ENCODE measurements at regions not wholly inside any gene's neighbourhood (a gene's known extent, or its start where the extent isn't known, plus 50 kb on each side); places are given as distances from the start of the nearest gene placed in this dataset.
"Not testable (repeated sequence)": the region's sequence is repeated elsewhere in the genome, so short reads cannot be mapped to it uniquely, and the experiment has no call there.

DNA sequence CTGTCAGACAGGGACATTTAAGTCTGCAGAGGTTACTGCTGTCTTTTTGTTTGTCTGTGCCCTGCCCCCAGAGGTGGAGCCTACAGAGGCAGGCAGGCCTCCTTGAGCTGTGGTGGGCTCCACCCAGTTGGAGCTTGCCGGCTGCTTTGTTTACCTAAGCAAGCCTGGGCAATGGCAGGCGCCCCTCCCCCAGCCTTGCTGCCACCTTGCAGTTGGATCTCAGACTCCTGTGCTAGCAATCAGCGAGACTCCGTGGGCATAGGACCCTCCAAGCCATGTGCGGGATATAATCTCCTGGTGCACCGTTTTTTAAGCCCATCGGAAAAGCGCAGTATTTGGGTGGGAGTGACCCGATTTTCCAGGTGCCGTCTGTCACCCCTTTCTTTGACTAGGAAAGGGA lies 147.0 kb upstream of the ELL2 start:
- not testable (repeated sequence) for DNase-seq; H3K4me2 ChIP-seq (ENCODE audit: low read length, poor library complexity, severe bottlenecking); H4K8ac ChIP-seq (ENCODE audit: low read length); H2BK5ac ChIP-seq (ENCODE audit: low read depth, low read length, poor library complexity, severe bottlenecking); H3K27me3 ChIP-seq (ENCODE audit: control insufficient read depth in 1 of 2, insufficient read depth in 1 of 2, low read length in 2 of 2); H2AK5ac ChIP-seq (ENCODE audit: low read length, severe bottlenecking); H3K23ac ChIP-seq (ENCODE audit: low read length in 2 of 2); H3K79me1 ChIP-seq (replicated peaks; ENCODE audit: low read length, poor library complexity, severe bottlenecking); H3K14ac ChIP-seq (ENCODE audit: low read length in 2 of 2); H3K4ac ChIP-seq (ENCODE audit: low read depth in 1 of 2, low read length in 2 of 2); H2BK15ac ChIP-seq (ENCODE audit: low read depth, poor library complexity, severe bottlenecking); H2AFZ ChIP-seq (ENCODE audit: low read depth, low read length); H3K4me1 ChIP-seq (ENCODE audit: control insufficient read depth, insufficient read depth, low read depth, low read length); H3K4me3 ChIP-seq (ENCODE audit: insufficient read depth in 1 of 2, low read depth in 1 of 2, low read length in 2 of 2); H2BK12ac ChIP-seq (ENCODE audit: low read length in 2 of 2); H3K27ac ChIP-seq (ENCODE audit: low read length, poor library complexity, severe bottlenecking); H3K36me3 ChIP-seq (ENCODE audit: control insufficient read depth in 1 of 2, insufficient read depth in 2 of 2, low read depth in 1 of 2, low read length in 2 of 2); H4K91ac ChIP-seq (ENCODE audit: low read length); H3K9me3 ChIP-seq (ENCODE audit: control insufficient read depth, low read length); H2BK120ac ChIP-seq (ENCODE audit: low read depth, low read length); H3K9ac ChIP-seq (ENCODE audit: low read length); H3K18ac ChIP-seq (ENCODE audit: low read depth in 1 of 2, low read length in 2 of 2)
- WGBS, result 89% methylated on average over 10 of the region's 10 CpGs

DNA sequence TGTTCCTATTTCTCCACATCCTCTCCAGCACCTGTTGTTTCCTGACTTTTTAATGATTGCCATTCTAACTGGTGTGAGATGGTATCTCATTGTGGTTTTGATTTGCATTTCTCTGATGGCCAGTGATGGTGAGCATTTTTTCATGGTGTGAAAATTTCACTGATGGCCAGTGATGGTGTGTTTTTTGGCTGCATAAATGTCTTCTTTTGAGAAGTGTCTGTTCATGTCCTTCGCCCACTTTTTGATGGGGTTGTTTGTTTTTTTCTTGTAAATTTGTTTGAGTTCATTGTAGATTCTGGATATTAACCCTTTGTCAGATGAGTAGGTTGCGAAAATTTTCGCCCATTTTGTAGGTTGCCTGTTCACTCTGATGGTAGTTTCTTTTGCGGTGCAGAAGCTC lies 142.2 kb upstream of the ELL2 start:
- H3K4me3 ChIP-seq (ENCODE audit: insufficient read depth in 1 of 2, low read depth in 1 of 2, low read length in 2 of 2); H3K4me2 ChIP-seq (ENCODE audit: low read length, poor library complexity, severe bottlenecking); H3K27ac ChIP-seq (ENCODE audit: low read length, poor library complexity, severe bottlenecking); H2BK5ac ChIP-seq (ENCODE audit: low read depth, low read length, poor library complexity, severe bottlenecking); H4K8ac ChIP-seq (ENCODE audit: low read length); DNase-seq; H3K4ac ChIP-seq (ENCODE audit: low read depth in 1 of 2, low read length in 2 of 2); H2BK12ac ChIP-seq (ENCODE audit: low read length in 2 of 2); H4K91ac ChIP-seq (ENCODE audit: low read length); H3K36me3 ChIP-seq (ENCODE audit: control insufficient read depth in 1 of 2, insufficient read depth in 2 of 2, low read depth in 1 of 2, low read length in 2 of 2); H3K23ac ChIP-seq (ENCODE audit: low read length in 2 of 2); H3K9ac ChIP-seq (ENCODE audit: low read length); H3K14ac ChIP-seq (ENCODE audit: low read length in 2 of 2); H2AFZ ChIP-seq (ENCODE audit: low read depth, low read length); H2BK120ac ChIP-seq (ENCODE audit: low read depth, low read length); H3K79me1 ChIP-seq (replicated peaks; ENCODE audit: low read length, poor library complexity, severe bottlenecking); H3K4me1 ChIP-seq (ENCODE audit: control insufficient read depth, insufficient read depth, low read depth, low read length); H3K9me3 ChIP-seq (ENCODE audit: control insufficient read depth, low read length); H3K27me3 ChIP-seq (ENCODE audit: control insufficient read depth in 1 of 2, insufficient read depth in 1 of 2, low read length in 2 of 2); H3K18ac ChIP-seq (ENCODE audit: low read depth in 1 of 2, low read length in 2 of 2); H2AK5ac ChIP-seq (ENCODE audit: low read length, severe bottlenecking); H2BK15ac ChIP-seq (ENCODE audit: low read depth, poor library complexity, severe bottlenecking): not testable (repeated sequence)
- 100% methylated on average over 3 of the region's 4 CpGs for WGBS

DNA sequence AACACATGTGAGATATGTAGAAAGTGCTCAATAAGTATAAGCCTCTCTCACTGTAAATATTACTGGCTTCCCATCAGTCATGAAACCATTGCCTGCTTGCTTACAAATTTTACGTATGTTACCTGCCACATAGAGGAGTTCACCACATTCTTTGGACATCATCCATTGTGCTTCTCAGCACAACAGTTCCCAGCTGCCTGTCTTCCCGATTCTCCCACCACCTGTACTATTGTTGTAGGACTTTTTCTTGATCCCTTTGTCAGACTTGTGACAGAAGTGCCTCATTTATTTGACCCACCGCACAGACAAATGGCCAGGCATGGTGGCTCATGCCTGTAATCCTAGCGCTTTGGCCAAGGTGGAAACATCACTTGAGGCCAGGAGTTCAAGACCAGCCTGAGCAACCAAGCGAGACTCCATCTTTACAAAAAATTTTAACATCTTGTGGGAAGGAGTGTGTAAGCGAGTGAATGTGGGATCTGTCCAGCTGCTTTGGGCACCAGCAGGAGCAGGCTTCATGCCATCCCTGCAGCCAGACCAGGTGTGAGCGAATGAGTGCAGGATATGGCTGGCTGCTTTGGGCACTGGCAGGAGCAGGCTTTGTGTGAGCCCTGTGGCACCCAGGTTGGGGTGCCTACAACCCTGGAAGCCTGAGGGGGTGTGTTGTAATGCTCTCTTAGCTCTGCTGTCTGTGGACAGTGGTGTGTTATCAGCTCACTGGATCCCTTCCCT lies 139.9 kb upstream of the ELL2 start:
- Histone ChIP-seq H2BK5ac (ENCODE audit: low read depth, low read length, poor library complexity, severe bottlenecking) (no peak overlapping the region), H4K91ac (ENCODE audit: low read length) (no peak overlapping the region), H3K9ac (ENCODE audit: low read length) (no peak overlapping the region), H3K36me3 (ENCODE audit: control insufficient read depth in 1 of 2, insufficient read depth in 2 of 2, low read depth in 1 of 2, low read length in 2 of 2) (no peaks in the 10 kb centered on the region), H2AFZ (ENCODE audit: low read depth, low read length) (no peak overlapping the region), H3K27ac (ENCODE audit: low read length, poor library complexity, severe bottlenecking) (no peak overlapping the region), H3K23ac (ENCODE audit: low read length in 2 of 2) (no peak overlapping the region), H3K4ac (ENCODE audit: low read depth in 1 of 2, low read length in 2 of 2) (no peak overlapping the region), H3K27me3 (ENCODE audit: control insufficient read depth in 1 of 2, insufficient read depth in 1 of 2, low read length in 2 of 2) (no peaks in the 10 kb centered on the region), H2BK15ac (ENCODE audit: low read depth, poor library complexity, severe bottlenecking) (no peak overlapping the region), H3K4me2 (ENCODE audit: low read length, poor library complexity, severe bottlenecking) (no peak overlapping the region), H3K14ac (ENCODE audit: low read length in 2 of 2) (no peak overlapping the region), H3K9me3 (ENCODE audit: control insufficient read depth, low read length) (no peaks in the 10 kb centered on the region), H2BK12ac (ENCODE audit: low read length in 2 of 2) (no peak overlapping the region), H2BK120ac (ENCODE audit: low read depth, low read length) (no peak overlapping the region), H3K79me1 (replicated peaks; ENCODE audit: low read length, poor library complexity, severe bottlenecking) (no peaks in the 10 kb centered on the region), H3K18ac (ENCODE audit: low read depth in 1 of 2, low read length in 2 of 2) (no peak overlapping the region), H2AK5ac (ENCODE audit: low read length, severe bottlenecking) (no peak overlapping the region), H3K4me3 (ENCODE audit: insufficient read depth in 1 of 2, low read depth in 1 of 2, low read length in 2 of 2) (no peak overlapping the region), H3K4me1 (ENCODE audit: control insufficient read depth, insufficient read depth, low read depth, low read length) (no peaks in the 10 kb centered on the region), H4K8ac (ENCODE audit: low read length) (no peak overlapping the region)
- no peak for DNase-seq
- 83% methylated on average over 6 of the region's 7 CpGs for WGBS

DNA sequence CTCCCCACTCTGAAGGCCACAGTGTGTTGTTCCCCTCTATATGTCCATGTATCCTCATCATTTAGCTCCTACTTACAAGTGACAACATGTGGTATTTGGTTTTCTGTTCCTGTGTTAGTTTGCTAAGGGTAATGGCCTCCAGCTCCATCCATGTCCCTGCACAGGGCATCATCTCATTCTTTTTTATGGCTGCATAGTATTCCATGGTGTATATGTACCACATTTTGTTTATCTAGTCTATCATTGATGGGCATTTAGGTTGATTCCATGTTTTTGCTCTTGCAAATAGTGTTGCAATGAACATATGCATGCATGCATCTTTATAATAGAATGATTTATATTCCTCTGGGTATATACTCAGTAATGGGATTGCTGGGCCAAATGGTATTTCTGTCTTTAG lies 135.8 kb upstream of the ELL2 start:
- not testable (repeated sequence) for H4K91ac ChIP-seq (ENCODE audit: low read length); H3K9me3 ChIP-seq (ENCODE audit: control insufficient read depth, low read length); H3K9ac ChIP-seq (ENCODE audit: low read length); H2BK15ac ChIP-seq (ENCODE audit: low read depth, poor library complexity, severe bottlenecking); H3K4me3 ChIP-seq (ENCODE audit: insufficient read depth in 1 of 2, low read depth in 1 of 2, low read length in 2 of 2); H2BK120ac ChIP-seq (ENCODE audit: low read depth, low read length); H3K4ac ChIP-seq (ENCODE audit: low read depth in 1 of 2, low read length in 2 of 2); H4K8ac ChIP-seq (ENCODE audit: low read length); H3K4me1 ChIP-seq (ENCODE audit: control insufficient read depth, insufficient read depth, low read depth, low read length); H3K27me3 ChIP-seq (ENCODE audit: control insufficient read depth in 1 of 2, insufficient read depth in 1 of 2, low read length in 2 of 2); H3K23ac ChIP-seq (ENCODE audit: low read length in 2 of 2); H3K18ac ChIP-seq (ENCODE audit: low read depth in 1 of 2, low read length in 2 of 2); H2BK12ac ChIP-seq (ENCODE audit: low read length in 2 of 2); H3K27ac ChIP-seq (ENCODE audit: low read length, poor library complexity, severe bottlenecking); H3K79me1 ChIP-seq (replicated peaks; ENCODE audit: low read length, poor library complexity, severe bottlenecking); H3K4me2 ChIP-seq (ENCODE audit: low read length, poor library complexity, severe bottlenecking); H2AK5ac ChIP-seq (ENCODE audit: low read length, severe bottlenecking); DNase-seq; H2AFZ ChIP-seq (ENCODE audit: low read depth, low read length); H3K14ac ChIP-seq (ENCODE audit: low read length in 2 of 2); H3K36me3 ChIP-seq (ENCODE audit: control insufficient read depth in 1 of 2, insufficient read depth in 2 of 2, low read depth in 1 of 2, low read length in 2 of 2); H2BK5ac ChIP-seq (ENCODE audit: low read depth, low read length, poor library complexity, severe bottlenecking)
